ENCODE measurements at regions not wholly inside any gene's neighbourhood (a gene's known extent, or its start where the extent isn't known, plus 50 kb on each side); places are given as distances from the start of the nearest gene placed in this dataset.

GRCh38 chr18:10152475-10152874 lies 238.7 kb downstream of the VAPA start:
- Histone ChIP-seq H3K4me1 (ENCODE audit: control insufficient read depth in 2 of 2, insufficient read depth in 2 of 2, low read length in 1 of 2) (no peaks in the 10 kb centered on the region), H3K4me3 (ENCODE audit: low read depth in 1 of 2, low read length in 2 of 2) (no peak overlapping the region), H3K27me3 (ENCODE audit: control insufficient read depth in 1 of 2, insufficient read depth in 2 of 2, low read length in 2 of 2) (no peaks in the 10 kb centered on the region), H3K36me3 (ENCODE audit: control insufficient read depth in 2 of 2, insufficient read depth in 2 of 2, low read length in 1 of 2) (no peaks in the 10 kb centered on the region), H3K9me3 (ENCODE audit: control insufficient read depth in 2 of 2, insufficient read depth in 1 of 2, low read depth in 1 of 2, low read length in 1 of 2) (no peaks in the 10 kb centered on the region), H3K27ac (ENCODE audit: low read depth in 2 of 2, low read length in 1 of 2) (no peak overlapping the region)
- WGBS, 2 donors = 72 to 77% methylated on average over 7 of the region's 7 CpGs

GRCh38 chr18:10153924-10154752 lies 240.3 kb downstream of the VAPA start:
- Histone ChIP-seq H3K4me1 (ENCODE audit: control insufficient read depth in 2 of 2, insufficient read depth in 2 of 2, low read length in 1 of 2) (no peaks in the 10 kb centered on the region), H3K9me3 (ENCODE audit: control insufficient read depth in 2 of 2, insufficient read depth in 1 of 2, low read depth in 1 of 2, low read length in 1 of 2) (no peaks in the 10 kb centered on the region), H3K27ac (ENCODE audit: low read depth in 2 of 2, low read length in 1 of 2) (no peak overlapping the region), H3K4me3 (ENCODE audit: low read depth in 1 of 2, low read length in 2 of 2) (no peak overlapping the region), H3K36me3 (ENCODE audit: control insufficient read depth in 2 of 2, insufficient read depth in 2 of 2, low read length in 1 of 2) (no peaks in the 10 kb centered on the region), H3K27me3 (ENCODE audit: control insufficient read depth in 1 of 2, insufficient read depth in 2 of 2, low read length in 2 of 2) (no peaks in the 10 kb centered on the region)
- WGBS, 2 donors = 77 to 85% methylated on average over 2 of the region's 2 CpGs

GRCh38 chr18:10157706-10158105 lies 243.9 kb downstream of the VAPA start:
- H3K36me3 ChIP-seq (ENCODE audit: control insufficient read depth in 2 of 2, insufficient read depth in 2 of 2, low read length in 1 of 2) = no peaks in the 10 kb centered on the region
- H3K27ac ChIP-seq (ENCODE audit: low read depth in 2 of 2, low read length in 1 of 2) = no peak overlapping the region
- H3K4me1 ChIP-seq (ENCODE audit: control insufficient read depth in 2 of 2, insufficient read depth in 2 of 2, low read length in 1 of 2) = no peaks in the 10 kb centered on the region
- 79 to 82% methylated on average over 6 of the region's 6 CpGs for WGBS, 2 donors
- no peaks in the 10 kb centered on the region for H3K9me3 ChIP-seq (ENCODE audit: control insufficient read depth in 2 of 2, insufficient read depth in 1 of 2, low read depth in 1 of 2, low read length in 1 of 2)
- H3K27me3 ChIP-seq (ENCODE audit: control insufficient read depth in 1 of 2, insufficient read depth in 2 of 2, low read length in 2 of 2) = no peaks in the 10 kb centered on the region
- no peak overlapping the region for H3K4me3 ChIP-seq (ENCODE audit: low read depth in 1 of 2, low read length in 2 of 2)

- no peaks in the 10 kb centered on the region for H3K36me3 ChIP-seq (ENCODE audit: control insufficient read depth in 2 of 2, insufficient read depth in 2 of 2, low read length in 1 of 2)
- 93% methylated on average over 10 of the region's 10 CpGs for WGBS, 2 donors
- no peaks in the 10 kb centered on the region for H3K9me3 ChIP-seq (ENCODE audit: control insufficient read depth in 2 of 2, insufficient read depth in 1 of 2, low read depth in 1 of 2, low read length in 1 of 2)
- no peaks in the 10 kb centered on the region for H3K27me3 ChIP-seq (ENCODE audit: control insufficient read depth in 1 of 2, insufficient read depth in 2 of 2, low read length in 2 of 2)
- H3K27ac ChIP-seq (ENCODE audit: low read depth in 2 of 2, low read length in 1 of 2) = no peak overlapping the region
- H3K4me1 ChIP-seq (ENCODE audit: control insufficient read depth in 2 of 2, insufficient read depth in 2 of 2, low read length in 1 of 2) = no peaks in the 10 kb centered on the region
- no peak overlapping the region for H3K4me3 ChIP-seq (ENCODE audit: low read depth in 1 of 2, low read length in 2 of 2)
Observed at GRCh38 chr18:10160251-10160650, 246.4 kb downstream of the VAPA start.

GRCh38 chr18:10161315-10161714 lies 247.5 kb downstream of the VAPA start:
- Histone ChIP-seq H3K27me3 (ENCODE audit: control insufficient read depth in 1 of 2, insufficient read depth in 2 of 2, low read length in 2 of 2) (no peaks in the 10 kb centered on the region), H3K9me3 (ENCODE audit: control insufficient read depth in 2 of 2, insufficient read depth in 1 of 2, low read depth in 1 of 2, low read length in 1 of 2) (no peaks in the 10 kb centered on the region), H3K4me1 (ENCODE audit: control insufficient read depth in 2 of 2, insufficient read depth in 2 of 2, low read length in 1 of 2) (no peaks in the 10 kb centered on the region), H3K4me3 (ENCODE audit: low read depth in 1 of 2, low read length in 2 of 2) (no peak overlapping the region), H3K36me3 (ENCODE audit: control insufficient read depth in 2 of 2, insufficient read depth in 2 of 2, low read length in 1 of 2) (no peaks in the 10 kb centered on the region), H3K27ac (ENCODE audit: low read depth in 2 of 2, low read length in 1 of 2) (no peak overlapping the region)
- 93 to 95% methylated on average over 12 of the region's 12 CpGs for WGBS, 2 donors

- H3K4me3 ChIP-seq (ENCODE audit: low read depth in 1 of 2, low read length in 2 of 2) = no peak overlapping the region
- H3K9me3 ChIP-seq (ENCODE audit: control insufficient read depth in 2 of 2, insufficient read depth in 1 of 2, low read depth in 1 of 2, low read length in 1 of 2) = no peaks in the 10 kb centered on the region
- no peak overlapping the region for H3K27ac ChIP-seq (ENCODE audit: low read depth in 2 of 2, low read length in 1 of 2)
- H3K4me1 ChIP-seq (ENCODE audit: control insufficient read depth in 2 of 2, insufficient read depth in 2 of 2, low read length in 1 of 2) = no peaks in the 10 kb centered on the region
- H3K36me3 ChIP-seq (ENCODE audit: control insufficient read depth in 2 of 2, insufficient read depth in 2 of 2, low read length in 1 of 2) = no peaks in the 10 kb centered on the region
- no peaks in the 10 kb centered on the region for H3K27me3 ChIP-seq (ENCODE audit: control insufficient read depth in 1 of 2, insufficient read depth in 2 of 2, low read length in 2 of 2)
- 79 to 81% methylated on average over 4 of the region's 4 CpGs for WGBS, 2 donors
Observed at GRCh38 chr18:10162340-10162739, 248.5 kb downstream of the VAPA start.

- Histone ChIP-seq H3K9me3 (ENCODE audit: control insufficient read depth in 2 of 2, insufficient read depth in 1 of 2, low read depth in 1 of 2, low read length in 1 of 2) (no peaks in the 10 kb centered on the region), H3K27me3 (ENCODE audit: control insufficient read depth in 1 of 2, insufficient read depth in 2 of 2, low read length in 2 of 2) (no peaks in the 10 kb centered on the region), H3K36me3 (ENCODE audit: control insufficient read depth in 2 of 2, insufficient read depth in 2 of 2, low read length in 1 of 2) (no peaks in the 10 kb centered on the region), H3K4me1 (ENCODE audit: control insufficient read depth in 2 of 2, insufficient read depth in 2 of 2, low read length in 1 of 2) (peaks cover 0 to 2% of the 10 kb centered on the region in 2 donors), H3K27ac (ENCODE audit: low read depth in 2 of 2, low read length in 1 of 2) (no peak overlapping the region), H3K4me3 (ENCODE audit: low read depth in 1 of 2, low read length in 2 of 2) (no peak overlapping the region)
- WGBS, 2 donors = 82 to 88% methylated on average over 17 of the region's 17 CpGs
Observed at GRCh38 chr18:10164271-10165071, 250.7 kb downstream of the VAPA start.

GRCh38 chr18:10166164-10166807 lies 252.5 kb downstream of the VAPA start:
- no peaks in the 10 kb centered on the region for H3K36me3 ChIP-seq (ENCODE audit: control insufficient read depth in 2 of 2, insufficient read depth in 2 of 2, low read length in 1 of 2)
- peaks cover 0 to 2% of the 10 kb centered on the region in 2 donors for H3K4me1 ChIP-seq (ENCODE audit: control insufficient read depth in 2 of 2, insufficient read depth in 2 of 2, low read length in 1 of 2)
- no peaks in the 10 kb centered on the region for H3K9me3 ChIP-seq (ENCODE audit: control insufficient read depth in 2 of 2, insufficient read depth in 1 of 2, low read depth in 1 of 2, low read length in 1 of 2)
- no peaks in the 10 kb centered on the region for H3K27me3 ChIP-seq (ENCODE audit: control insufficient read depth in 1 of 2, insufficient read depth in 2 of 2, low read length in 2 of 2)
- H3K27ac ChIP-seq (ENCODE audit: low read depth in 2 of 2, low read length in 1 of 2) = no peak overlapping the region
- 92 to 94% methylated on average over 22 of the region's 22 CpGs for WGBS, 2 donors
- H3K4me3 ChIP-seq (ENCODE audit: low read depth in 1 of 2, low read length in 2 of 2) = no peak overlapping the region

- H3K36me3 ChIP-seq (ENCODE audit: control insufficient read depth in 2 of 2, insufficient read depth in 2 of 2, low read length in 1 of 2) = no peaks in the 10 kb centered on the region
- H3K9me3 ChIP-seq (ENCODE audit: control insufficient read depth in 2 of 2, insufficient read depth in 1 of 2, low read depth in 1 of 2, low read length in 1 of 2) = no peaks in the 10 kb centered on the region
- H3K27me3 ChIP-seq (ENCODE audit: control insufficient read depth in 1 of 2, insufficient read depth in 2 of 2, low read length in 2 of 2) = no peaks in the 10 kb centered on the region
- peaks cover 0 to 2% of the 10 kb centered on the region in 2 donors for H3K4me1 ChIP-seq (ENCODE audit: control insufficient read depth in 2 of 2, insufficient read depth in 2 of 2, low read length in 1 of 2)
- WGBS, 2 donors = 93 to 94% methylated on average over 11 of the region's 11 CpGs
- H3K4me3 ChIP-seq (ENCODE audit: low read depth in 1 of 2, low read length in 2 of 2) = no peak overlapping the region
- H3K27ac ChIP-seq (ENCODE audit: low read depth in 2 of 2, low read length in 1 of 2) = no peak overlapping the region
Observed at GRCh38 chr18:10167759-10168158, 253.9 kb downstream of the VAPA start.
